ENCODE measurements at regions not wholly inside any gene's neighbourhood (a gene's known extent, or its start where the extent isn't known, plus 50 kb on each side); places are given as distances from the start of the nearest gene placed in this dataset.

DNA sequence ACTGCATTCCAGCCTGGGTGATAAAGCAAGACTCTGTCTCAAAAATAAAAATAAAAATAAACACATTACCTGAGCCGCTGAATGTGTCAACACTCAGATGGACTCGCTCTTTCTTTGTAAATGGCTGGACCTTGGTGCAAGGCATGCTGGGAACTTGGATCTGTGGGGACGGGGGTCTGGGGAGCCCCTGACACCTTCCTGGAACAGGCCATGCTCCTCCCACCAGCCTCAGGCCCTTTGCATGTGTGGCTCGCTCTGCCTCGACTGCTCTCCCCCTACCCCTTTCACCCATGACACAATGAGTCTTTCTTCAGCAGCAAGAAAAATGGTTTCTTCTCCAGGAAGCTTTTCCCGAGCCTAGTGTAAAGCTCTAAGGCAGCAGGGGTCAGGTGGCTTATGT lies 94.0 kb upstream of the CDH5 start:
- TF ChIP-seq POLR2A (IDR thresholded peaks at IDR 0.05; ENCODE audit: low read depth, low read length) (no peak), POLR2AphosphoS5 (IDR thresholded peaks at IDR 0.05; ENCODE audit: low read depth, low read length) (no peak), PAX5 (IDR thresholded peaks at IDR 0.05; ENCODE audit: insufficient read depth, low read length, severe bottlenecking) (no peak), TAF1 (IDR thresholded peaks at IDR 0.05; ENCODE audit: low read depth, low read length) (no peak), SPI1 (IDR thresholded peaks at IDR 0.05; ENCODE audit: low read depth, low read length) (no peak)
